ENCODE measurements at regions not wholly inside any gene's neighbourhood (a gene's known extent, or its start where the extent isn't known, plus 50 kb on each side); places are given as distances from the start of the nearest gene placed in this dataset.

DNA sequence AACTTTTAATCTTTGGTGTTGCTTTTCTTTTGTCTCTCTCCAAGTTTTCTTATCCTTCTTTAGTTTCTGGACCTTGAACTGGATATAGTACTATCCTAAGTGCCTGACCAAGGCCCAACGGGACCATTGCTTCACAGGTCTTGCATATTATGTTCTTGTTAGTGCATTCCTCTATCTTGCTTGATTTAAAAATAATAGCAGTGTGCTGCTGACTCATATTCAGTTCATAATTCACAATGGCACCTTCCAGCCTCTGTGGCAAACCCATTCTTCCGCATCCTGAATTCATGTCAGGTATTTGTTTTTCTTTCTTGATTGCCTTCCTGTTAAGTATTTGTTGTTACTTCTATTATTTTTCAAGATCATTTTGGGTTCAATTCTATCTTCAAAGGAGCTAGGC is 197.1 kb upstream of the GIMD1 start:
- Histone ChIP-seq H3K27me3 (ENCODE audit: control insufficient read depth in 2 of 2, insufficient read depth in 2 of 2, low read length in 2 of 2) (no peaks in the 10 kb centered on the region), H3K4me3 (no peak overlapping the region), H3K4me1 (replicated peaks in 1 of 2; ENCODE audit: control insufficient read depth in 2 of 2, insufficient read depth in 2 of 2, low read length in 2 of 2) (no peaks in the 10 kb centered on the region), H3K9me1 (ENCODE audit: control insufficient read depth, insufficient read depth, low read length) (no peaks in the 10 kb centered on the region), H3K36me3 (ENCODE audit: control insufficient read depth, insufficient read depth, low read length) (no peaks in the 10 kb centered on the region), H2AFZ (ENCODE audit: low read depth, low read length) (no peak overlapping the region), H3K27ac (ENCODE audit: extremely low read depth, low read depth, low read length) (no peak overlapping the region), H4K20me1 (replicated peaks; ENCODE audit: control insufficient read depth, insufficient read depth, low read length) (no peaks in the 10 kb centered on the region), H3K4me2 (ENCODE audit: insufficient read depth, low read length) (no peak overlapping the region), H3K9me3 (replicated peaks; ENCODE audit: control insufficient read depth, insufficient read depth, low read depth, low read length) (no peaks in the 10 kb centered on the region), H3K9ac (ENCODE audit: insufficient read depth in 1 of 2, low read depth in 2 of 2, low read length in 2 of 2) (no peak overlapping the region), H3K79me2 (ENCODE audit: control insufficient read depth, insufficient read depth, low read length) (no peaks in the 10 kb centered on the region)
- FAIRE-seq = no peak
- no peak for ATAC-seq
- intact Hi-C loops (cut with micrococcal nuclease) = no loop called here
- no peak for TF ChIP-seq HEY1 (CRISPR knock-in tag; IDR thresholded peaks at IDR 0.05; ENCODE audit: borderline replicate concordance)
- TF ChIP-seq MYBL2 (IDR thresholded peaks at IDR 0.05; ENCODE audit: low read depth) = no peak
- TF ChIP-seq MYBL2 (CRISPR knock-in tag; IDR thresholded peaks at IDR 0.05; ENCODE audit: borderline replicate concordance) = no peak
- no peak for TF ChIP-seq ELF4 (CRISPR knock-in tag; IDR thresholded peaks at IDR 0.05)
- no peak for TF ChIP-seq SRSF1 (IDR thresholded peaks at IDR 0.05; ENCODE audit: low read depth, low read length)
- TF ChIP-seq CREB1 (IDR thresholded peaks at IDR 0.05) = no peak
- TF ChIP-seq CREB1 (CRISPR knock-in tag; IDR thresholded peaks at IDR 0.05) = no peak
- TF ChIP-seq VEZF1 (CRISPR knock-in tag; IDR thresholded peaks at IDR 0.05) = no peak
- TF ChIP-seq BHLHE40 (IDR thresholded peaks at IDR 0.05; ENCODE audit: low read length) = no peak
- no peak for TF ChIP-seq MLLT1 (IDR thresholded peaks at IDR 0.05)
- TF ChIP-seq BACH1 (tag; IDR thresholded peaks at IDR 0.05) = no peak
- TF ChIP-seq, protein P1, sequence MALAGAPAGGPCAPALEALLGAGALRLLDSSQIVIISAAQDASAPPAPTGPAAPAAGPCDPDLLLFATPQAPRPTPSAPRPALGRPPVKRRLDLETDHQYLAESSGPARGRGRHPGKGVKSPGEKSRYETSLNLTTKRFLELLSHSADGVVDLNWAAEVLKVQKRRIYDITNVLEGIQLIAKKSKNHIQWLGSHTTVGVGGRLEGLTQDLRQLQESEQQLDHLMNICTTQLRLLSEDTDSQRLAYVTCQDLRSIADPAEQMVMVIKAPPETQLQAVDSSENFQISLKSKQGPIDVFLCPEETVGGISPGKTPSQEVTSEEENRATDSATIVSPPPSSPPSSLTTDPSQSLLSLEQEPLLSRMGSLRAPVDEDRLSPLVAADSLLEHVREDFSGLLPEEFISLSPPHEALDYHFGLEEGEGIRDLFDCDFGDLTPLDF (CRISPR knock-in tag; IDR thresholded peaks at IDR 0.05) = no peak
- TF ChIP-seq WHSC1 (IDR thresholded peaks at IDR 0.05; ENCODE audit: low read length) = no peak
- TF ChIP-seq CEBPG (CRISPR knock-in tag; IDR thresholded peaks at IDR 0.05) = no peak
- no peak for TF ChIP-seq CEBPG (tag; conservative IDR thresholded peaks at IDR 0.05 in 1 of 2, IDR thresholded peaks at IDR 0.05 in 1 of 2)
- TF ChIP-seq, protein P2, sequence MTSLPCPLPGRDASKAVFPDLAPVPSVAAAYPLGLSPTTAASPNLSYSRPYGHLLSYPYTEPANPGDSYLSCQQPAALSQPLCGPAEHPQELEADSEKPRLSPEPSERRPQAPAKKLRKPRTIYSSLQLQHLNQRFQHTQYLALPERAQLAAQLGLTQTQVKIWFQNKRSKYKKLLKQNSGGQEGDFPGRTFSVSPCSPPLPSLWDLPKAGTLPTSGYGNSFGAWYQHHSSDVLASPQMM (CRISPR knock-in tag; IDR thresholded peaks at IDR 0.05) = no peak
- in situ Hi-C loops (cut with MboI) = no loop called here
- POLR2A ChIA-PET = no interaction called here
- no peak for DNase-seq (ENCODE audit: extremely low read depth in 1 of 4, low spot score in 3 of 4)
- BruUV-seq (replicated peaks) = no TSS peak
- WGBS (ENCODE audit: insufficient coverage, low coverage, missing lambda C conversion rate) = 3% methylated on average over 2 of the region's 2 CpGs
- CTCF ChIA-PET (ENCODE audit: low intra/inter-chr PET ratio) = no interaction called here
